ENCODE measurements at regions not wholly inside any gene's neighbourhood (a gene's known extent, or its start where the extent isn't known, plus 50 kb on each side); places are given as distances from the start of the nearest gene placed in this dataset.

- 70 to 84% (median 81%) methylated on average over 1 of the region's 1 CpG for WGBS, 5 donors
- no peaks in the 10 kb centered on the region for H3K4me1 ChIP-seq
These were observed 132.4 kb downstream of the FAR1 start for GRCh38 chr11:13800901-13801300.

GRCh38 chr11:13818325-13818724 is 144.2 kb upstream of the SPON1 start:
- no peak for DNase-seq
- no peak overlapping the region for H3K27ac ChIP-seq
- TF ChIP-seq POLR2AphosphoS5 (IDR thresholded peaks at IDR 0.05) (no peak), CTCF (IDR thresholded peaks at IDR 0.05 in 8 of 11, conservative IDR thresholded peaks at IDR 0.05 in 3 of 11) (no peak), POLR2A (IDR thresholded peaks at IDR 0.05) (no peak)
- intact Hi-C loops (cut with DNase I; ENCODE audit: low total_unique reads): no loop called here
- 51 to 76% (median 58%) methylated on average over 2 of the region's 2 CpGs for WGBS, 5 donors
- H3K4me1 ChIP-seq: no peaks in the 10 kb centered on the region
- H3K27me3 ChIP-seq (replicated peaks in 1 of 7): no peaks in the 10 kb centered on the region
- H3K4me3 ChIP-seq: no peak overlapping the region
- peaks cover 0 to 19% (median 5%) of the 10 kb centered on the region in 8 donors for H3K9me3 ChIP-seq
- no peaks in the 10 kb centered on the region for H3K36me3 ChIP-seq

More at GRCh38 chr11:13800901-13801300, 132.4 kb downstream of the FAR1 start:
- TF ChIP-seq POLR2A (IDR thresholded peaks at IDR 0.05) (no peak), POLR2AphosphoS5 (IDR thresholded peaks at IDR 0.05) (no peak), CTCF (IDR thresholded peaks at IDR 0.05 in 8 of 11, conservative IDR thresholded peaks at IDR 0.05 in 3 of 11) (no peak)
- H3K36me3 ChIP-seq: no peaks in the 10 kb centered on the region
- DNase-seq: no peak
- H3K4me3 ChIP-seq: no peak overlapping the region
- H3K27me3 ChIP-seq (replicated peaks in 1 of 7): no peaks in the 10 kb centered on the region
- peaks cover 2 to 48% (median 39%) of the 10 kb centered on the region in 8 donors for H3K9me3 ChIP-seq
- intact Hi-C loops (cut with DNase I; ENCODE audit: low total_unique reads): no loop called here
- no peak overlapping the region for H3K27ac ChIP-seq

GRCh38 chr11:13826505-13827278 is 135.8 kb upstream of the SPON1 start:
- Histone ChIP-seq H3K27ac (no peak overlapping the region), H3K4me1 (no peaks in the 10 kb centered on the region), H3K9me3 (peaks cover 0 to 30% (median 10%) of the 10 kb centered on the region in 8 donors), H3K4me3 (no peak overlapping the region), H3K36me3 (no peaks in the 10 kb centered on the region), H3K27me3 (replicated peaks in 1 of 7) (no peaks in the 10 kb centered on the region)
- intact Hi-C loops (cut with DNase I; ENCODE audit: low total_unique reads): no loop called here
- no peak for DNase-seq
- TF ChIP-seq CTCF (IDR thresholded peaks at IDR 0.05 in 8 of 11, conservative IDR thresholded peaks at IDR 0.05 in 3 of 11): no peak
- TF ChIP-seq POLR2AphosphoS5 (IDR thresholded peaks at IDR 0.05): no peak
- TF ChIP-seq POLR2A (IDR thresholded peaks at IDR 0.05): no peak
- 79 to 93% (median 85%) methylated on average over 4 of the region's 4 CpGs for WGBS, 5 donors

GRCh38 chr11:13831696-13832095 is 130.8 kb upstream of the SPON1 start:
- intact Hi-C loops (cut with DNase I; ENCODE audit: low total_unique reads): no loop called here

More at GRCh38 chr11:13831696-13832095, 130.8 kb upstream of the SPON1 start:
- DNase-seq: no peak
- Histone ChIP-seq H3K9me3 (peaks cover 0 to 30% (median 10%) of the 10 kb centered on the region in 8 donors), H3K27ac (no peak overlapping the region), H3K27me3 (replicated peaks in 1 of 7) (no peaks in the 10 kb centered on the region), H3K4me3 (no peak overlapping the region), H3K4me1 (no peaks in the 10 kb centered on the region), H3K36me3 (no peaks in the 10 kb centered on the region)
- TF ChIP-seq POLR2A (IDR thresholded peaks at IDR 0.05) (no peak), POLR2AphosphoS5 (IDR thresholded peaks at IDR 0.05) (no peak), CTCF (IDR thresholded peaks at IDR 0.05 in 8 of 11, conservative IDR thresholded peaks at IDR 0.05 in 3 of 11) (no peak)

Measured in spleen (tissue), 11 donors.